HFFc6 (cell line): ENCODE measurements at regions not wholly inside any gene's neighbourhood (a gene's known extent, or its start where the extent isn't known, plus 50 kb on each side); places are given as distances from the start of the nearest gene placed in this dataset.
A peak's percentile ranks its signal among the peaks of the same experiment; 100 is the strongest.

Source experiments
- DNase-seq: peaks from one replicate; pipeline ENCODE4 v3.0.0-alpha.2; 2018
- H3K27ac Mint-ChIP-seq: 2 replicates; pipeline ENCODE4 v1.8.0; 2020; ENCODE audit warnings: mild to moderate bottlenecking, mixed read lengths
- H3K27me3 Mint-ChIP-seq: 2 replicates; pipeline ENCODE4 v1.8.0; 2021; ENCODE audit warnings: mild to moderate bottlenecking, moderate library complexity, mixed read lengths; ENCODE audit not compliant: insufficient read depth
- H3K36me3 Mint-ChIP-seq: 2 replicates; pipeline ENCODE4 v1.8.0; 2021; ENCODE audit warnings: low read depth, mixed read lengths
- H3K4me1 Mint-ChIP-seq: 2 replicates; pipeline ENCODE4 v1.8.0; 2020; ENCODE audit warnings: low read depth, mixed read lengths
- H3K4me3 Mint-ChIP-seq: 2 replicates; pipeline ENCODE4 v1.8.0; 2020; ENCODE audit warnings: mild to moderate bottlenecking, moderate library complexity, mixed read lengths
- H3K9me3 Mint-ChIP-seq: 2 replicates; pipeline ENCODE4 v1.8.0; 2020; ENCODE audit warnings: mild to moderate bottlenecking, mixed read lengths
- CTCF ChIP-seq: fragments of 200-600 bp; sonication (generic); IDR thresholded peaks from 2 replicates; pipeline ENCODE4 v1.5.0; 2021; ENCODE audit warnings: antibody characterized with exemption, mild to moderate bottlenecking

GRCh38 chr1:201769072-201769471 lies 59.9 kb upstream of the IPO9 start:
- Mint-ChIP-seq H3K36me3 (peaks cover 33% of the 10 kb centered on the region), H3K4me3 (no peak overlapping the region), H3K9me3 (peaks cover 28% of the 10 kb centered on the region), H3K27me3 (no peaks in the 10 kb centered on the region; the same call in 1 of the 2 replicates), H3K4me1 (peaks cover 74% of the 10 kb centered on the region), H3K27ac (no peak overlapping the region)
- TF ChIP-seq CTCF, result no peak
- no peak for DNase-seq

- peaks cover 74% of the 10 kb centered on the region for H3K4me1 Mint-ChIP-seq
- H3K36me3 Mint-ChIP-seq, result peaks cover 33% of the 10 kb centered on the region
- peak overlapping the region; percentile 74 for H3K27ac Mint-ChIP-seq
- peaks cover 3% of the 10 kb centered on the region for H3K27me3 Mint-ChIP-seq
- H3K9me3 Mint-ChIP-seq, result peaks cover 28% of the 10 kb centered on the region
- H3K4me3 Mint-ChIP-seq, result no peak overlapping the region; the same call in 1 of the 2 replicates
- peak; percentile 49 for DNase-seq
- no peak for TF ChIP-seq CTCF
Observed at GRCh38 chr1:201769966-201770365, 59.0 kb upstream of the IPO9 start.

GRCh38 chr1:201771466-201771865 lies 57.5 kb upstream of the IPO9 start:
- Mint-ChIP-seq H3K27me3 (peaks cover 4% of the 10 kb centered on the region), H3K4me3 (no peak overlapping the region), H3K27ac (no peak overlapping the region), H3K36me3 (peaks cover 27% of the 10 kb centered on the region), H3K9me3 (peaks cover 28% of the 10 kb centered on the region), H3K4me1 (peaks cover 69% of the 10 kb centered on the region)
- DNase-seq, result no peak
- no peak for TF ChIP-seq CTCF

GRCh38 chr1:201772178-201772577 lies 56.8 kb upstream of the IPO9 start:
- Mint-ChIP-seq H3K36me3 (peaks cover 27% of the 10 kb centered on the region), H3K9me3 (peaks cover 28% of the 10 kb centered on the region), H3K27ac (peak overlapping the region; percentile 68), H3K27me3 (peaks cover 4% of the 10 kb centered on the region), H3K4me1 (peaks cover 74% of the 10 kb centered on the region), H3K4me3 (no peak overlapping the region)
- DNase-seq, result no peak
- TF ChIP-seq CTCF, result no peak

- TF ChIP-seq CTCF, result no peak
- peaks cover 86% of the 10 kb centered on the region for H3K4me1 Mint-ChIP-seq
- peak overlapping the region; percentile 93 for H3K27ac Mint-ChIP-seq
- no peak overlapping the region for H3K4me3 Mint-ChIP-seq
- DNase-seq, result no peak
- H3K27me3 Mint-ChIP-seq, result peaks cover 4% of the 10 kb centered on the region
- peaks cover 27% of the 10 kb centered on the region for H3K36me3 Mint-ChIP-seq
- H3K9me3 Mint-ChIP-seq, result peaks cover 28% of the 10 kb centered on the region
Observed at GRCh38 chr1:201773764-201774163, 55.2 kb upstream of the IPO9 start.
